MCF 10A (cell line): ENCODE measurements at regions not wholly inside any gene's neighbourhood (a gene's known extent, or its start where the extent isn't known, plus 50 kb on each side); places are given as distances from the start of the nearest gene placed in this dataset.

Source experiments
- BruUV-seq: library from RNA; stranded (reverse); fragments of 400-500 nt; replicated peaks from 2 replicates; lab custom pipeline; 2021; lab: Mats Ljungman, UMichigan
- CTCF ChIA-PET: fragments of 300-600 bp; sonication (Branson Sonifier 250); formaldehyde crosslinking; extraction: SDS; loops from one replicate; lab custom pipeline; 2021; ENCODE audit warnings: antibody characterized with exemption, inconsistent platforms; lab: Yijun Ruan, JAX
- POLR2A ChIA-PET: fragments of 300-600, 350-650 bp; sonication (Branson Sonifier 250); formaldehyde crosslinking; extraction: SDS; loops from one replicate; lab custom pipeline; 2020; ENCODE audit warnings: antibody characterized with exemption, inconsistent platforms; lab: Yijun Ruan, JAX
- DNase-seq: peaks from one replicate; pipeline ENCODE4 v3.0.0-alpha.2; 2018; ENCODE audit not compliant: unreplicated experiment
- H3K27ac Mint-ChIP-seq: one replicate; pipeline ENCODE4 v1.8.0; 2022; ENCODE audit warnings: mild to moderate bottlenecking, low read depth, mixed read lengths; ENCODE audit not compliant: unreplicated experiment
- H3K27me3 Mint-ChIP-seq: one replicate; pipeline ENCODE4 v1.8.0; 2022; ENCODE audit warnings: mixed read lengths; ENCODE audit not compliant: insufficient read depth, unreplicated experiment
- H3K36me3 Mint-ChIP-seq: one replicate; pipeline ENCODE4 v1.8.0; 2022; ENCODE audit warnings: mild to moderate bottlenecking, moderate library complexity, mixed read lengths; ENCODE audit not compliant: insufficient read depth, unreplicated experiment
- H3K4me1 Mint-ChIP-seq: one replicate; pipeline ENCODE4 v1.8.0; 2022; ENCODE audit warnings: mixed read lengths; ENCODE audit not compliant: insufficient read depth, unreplicated experiment
- H3K4me3 Mint-ChIP-seq: one replicate; pipeline ENCODE4 v1.8.0; 2022; ENCODE audit warnings: mild to moderate bottlenecking, moderate library complexity, mixed read lengths; ENCODE audit not compliant: unreplicated experiment
- H3K9me3 Mint-ChIP-seq: one replicate; pipeline ENCODE4 v1.8.0; 2022; ENCODE audit warnings: mixed read lengths; ENCODE audit not compliant: unreplicated experiment
- CTCF ChIP-seq: fragments of 200-600 bp; IDR thresholded peaks from one replicate; pipeline ENCODE4 v1.8.0; 2022; ENCODE audit warnings: antibody characterized with exemption, mild to moderate bottlenecking; ENCODE audit not compliant: unreplicated experiment
- intact Hi-C: fragments of 100-400 bp; cut with micrococcal nuclease; formaldehyde crosslinking; loops from 2 replicates; pipeline ENCODE4 v1.14.1; 2022

DNA sequence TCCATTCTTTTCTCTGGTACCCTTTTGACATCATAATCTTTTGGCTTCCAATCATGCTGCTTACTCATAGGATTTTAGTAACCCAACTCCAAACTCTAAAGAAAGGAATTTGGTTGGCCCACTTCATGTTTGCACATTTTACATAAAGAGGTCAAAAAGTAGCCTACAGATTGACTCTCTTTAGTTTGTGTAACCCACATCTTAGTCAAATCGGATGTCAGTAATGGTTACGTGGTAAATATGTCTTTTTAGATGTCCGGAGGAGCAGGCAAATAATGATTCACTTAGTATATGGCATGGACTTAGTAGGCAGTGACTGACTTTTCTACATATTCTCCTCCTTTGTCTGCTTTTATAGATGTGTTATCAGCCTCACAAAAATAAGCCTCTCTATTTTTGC is 711.6 kb upstream of the FOXG1 start:
- no peak overlapping the region for H3K27ac Mint-ChIP-seq
- TF ChIP-seq CTCF, result no peak
- no peaks in the 10 kb centered on the region for H3K27me3 Mint-ChIP-seq
- H3K9me3 Mint-ChIP-seq, result no peaks in the 10 kb centered on the region
- H3K4me1 Mint-ChIP-seq, result peaks cover 12% of the 10 kb centered on the region
- ChIA-PET CTCF (no interaction called here), POLR2A (no interaction called here)
- intact Hi-C loops, result no loop called here
- no peak for DNase-seq
- BruUV-seq, result no TSS peak
- no peak overlapping the region for H3K4me3 Mint-ChIP-seq
- H3K36me3 Mint-ChIP-seq, result peaks cover 8% of the 10 kb centered on the region

DNA sequence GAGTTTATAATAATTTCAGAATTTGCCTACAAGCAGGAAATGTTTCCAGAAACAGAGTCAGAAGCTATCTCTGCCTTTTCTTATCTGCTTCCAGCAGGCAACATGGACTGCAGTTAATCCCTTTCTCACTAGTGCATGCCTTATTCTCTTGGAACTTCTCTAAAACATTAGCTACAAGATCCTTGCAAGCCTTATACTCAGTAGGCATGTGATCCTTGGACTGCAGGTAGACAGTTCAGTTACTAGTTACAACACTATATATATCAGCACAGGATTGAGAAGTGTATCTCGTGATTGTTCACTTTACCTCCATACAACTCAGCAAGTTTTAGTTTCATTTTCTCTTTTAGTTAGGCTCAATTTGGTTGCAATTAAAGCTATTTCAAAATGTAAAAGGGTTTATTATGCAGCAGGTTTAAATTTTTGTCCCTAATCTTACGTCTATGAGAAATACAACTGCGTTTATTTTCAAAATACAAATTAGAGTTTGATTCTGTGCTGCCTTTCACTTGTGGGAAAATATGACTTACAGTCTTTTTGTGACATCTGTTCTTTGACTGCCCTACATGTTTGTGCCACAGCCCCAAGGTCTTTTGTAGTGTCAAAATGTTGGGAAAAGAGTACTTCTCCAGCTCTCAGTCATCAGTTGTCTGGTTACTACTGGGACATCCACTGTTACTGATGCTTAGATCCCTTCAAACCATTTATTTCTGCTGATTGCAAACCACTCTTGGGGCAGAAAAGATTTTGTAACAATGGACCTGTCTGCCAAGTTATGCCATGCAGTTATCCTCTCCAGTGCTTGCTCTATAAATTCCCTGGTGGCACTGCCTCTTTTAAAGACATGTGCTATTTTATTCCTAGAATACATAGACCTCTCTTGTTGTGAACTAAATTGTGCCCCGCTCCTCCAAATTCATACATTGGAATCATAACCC is 709.0 kb upstream of the FOXG1 start:
- intact Hi-C loops, result no loop called here
- peak overlapping the region; percentile 67 for H3K4me3 Mint-ChIP-seq
- BruUV-seq, result no TSS peak
- peaks cover 12% of the 10 kb centered on the region for H3K4me1 Mint-ChIP-seq
- CTCF ChIA-PET, result interaction anchor here (0.5 kb wide), 1 partner anchor 13 kb away, joined by 3 read pairs; no protein-coding TSS in a partner anchor
- H3K27ac Mint-ChIP-seq, result peak overlapping the region; percentile 55
- peak; percentile 5 for DNase-seq
- H3K27me3 Mint-ChIP-seq, result no peaks in the 10 kb centered on the region
- H3K36me3 Mint-ChIP-seq, result peaks cover 13% of the 10 kb centered on the region
- POLR2A ChIA-PET, result interaction anchor here (0.7 kb wide), 1 partner anchor 85 kb away, joined by 3 read pairs; no protein-coding TSS in a partner anchor
- no peaks in the 10 kb centered on the region for H3K9me3 Mint-ChIP-seq
- no peak for TF ChIP-seq CTCF

DNA sequence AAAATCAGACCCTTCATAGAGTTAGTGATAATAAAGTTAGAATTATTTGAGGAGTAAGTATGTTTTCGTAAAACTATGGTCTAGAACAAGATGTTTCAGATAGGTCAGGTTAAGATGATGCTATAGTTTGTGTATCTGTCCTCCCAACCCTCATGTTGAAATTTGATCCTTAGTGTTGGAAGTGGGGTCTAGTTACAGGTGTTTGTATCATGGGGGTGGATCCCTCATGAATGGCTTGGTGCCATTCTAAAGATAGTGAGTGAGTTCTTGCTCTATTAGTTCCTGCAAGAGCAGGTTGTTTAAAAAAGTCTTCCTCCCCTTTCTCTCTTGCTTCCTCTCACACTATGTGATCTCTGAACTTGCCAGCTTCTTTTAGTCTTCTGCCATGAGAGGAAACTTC is 707.3 kb upstream of the FOXG1 start:
- H3K4me1 Mint-ChIP-seq, result peaks cover 12% of the 10 kb centered on the region
- no peak for TF ChIP-seq CTCF
- POLR2A ChIA-PET, result no interaction called here
- H3K9me3 Mint-ChIP-seq, result no peaks in the 10 kb centered on the region
- H3K36me3 Mint-ChIP-seq, result peaks cover 13% of the 10 kb centered on the region
- H3K4me3 Mint-ChIP-seq, result no peak overlapping the region
- DNase-seq, result no peak
- CTCF ChIA-PET, result interaction anchor here (0.6 to 0.7 kb wide), 3 partner anchors 121 to 857 kb away, joined by 3 read pairs; no protein-coding TSS in a partner anchor
- intact Hi-C loops, result no loop called here
- H3K27ac Mint-ChIP-seq, result no peak overlapping the region
- no peaks in the 10 kb centered on the region for H3K27me3 Mint-ChIP-seq
- BruUV-seq, result no TSS peak

DNA sequence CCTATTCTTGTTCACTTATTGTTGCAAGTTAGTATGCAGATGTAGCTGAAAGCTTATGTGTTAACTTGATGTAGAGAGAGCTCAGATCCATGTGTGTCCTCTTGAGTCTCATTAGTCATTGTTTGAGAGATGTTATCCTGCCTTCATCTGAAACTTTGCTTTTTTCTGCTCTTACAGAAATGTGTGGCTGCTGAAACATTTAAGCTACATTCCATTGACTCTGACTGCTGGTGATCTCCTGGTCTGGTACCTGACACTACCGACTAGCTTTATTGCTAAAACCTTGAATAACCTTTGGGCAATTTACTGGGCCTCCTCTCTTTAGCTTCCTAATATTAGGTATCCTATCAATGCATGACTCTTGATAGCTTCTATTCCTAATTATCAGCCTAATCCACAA is 705.6 kb upstream of the FOXG1 start:
- TF ChIP-seq CTCF, result no peak
- Mint-ChIP-seq H3K4me1 (peaks cover 12% of the 10 kb centered on the region), H3K27ac (no peak overlapping the region), H3K9me3 (no peaks in the 10 kb centered on the region), H3K4me3 (no peak overlapping the region), H3K27me3 (no peaks in the 10 kb centered on the region), H3K36me3 (peaks cover 13% of the 10 kb centered on the region)
- BruUV-seq, result no TSS peak
- DNase-seq, result no peak
- POLR2A ChIA-PET, result no interaction called here
- intact Hi-C loops, result no loop called here
- CTCF ChIA-PET, result no interaction called here
